Activated naive CD4-positive, alpha-beta T cell treated with anti-CD3 and anti-CD28 coated beads, Interleukin-2, amount 50 U/mL, for 72 hours (primary cell): ENCODE measurements at regions not wholly inside any gene's neighbourhood (a gene's known extent, or its start where the extent isn't known, plus 50 kb on each side); places are given as distances from the start of the nearest gene placed in this dataset.

Experiments used
- ATAC-seq, 2 donors: fragments of 150-1000 bp; cut with Tn5 transposase; 2 replicates each; pipeline ENCODE4 v1.10.0; 2021; ENCODE audit warnings: mild to moderate bottlenecking in 2 of 2, moderate library complexity in 2 of 2
- DNase-seq, 2 donors: peaks; one replicate each; pipeline ENCODE4 v3.0.0; 2021 to 2022; ENCODE audit warnings: low spot score in 2 of 2
- H3K27ac Mint-ChIP-seq, 2 donors: one replicate each; pipeline ENCODE4 v1.8.0; 2022; ENCODE audit warnings: mild to moderate bottlenecking in 2 of 2, mixed read lengths in 2 of 2
- H3K36me3 Mint-ChIP-seq, 2 donors: one replicate each; pipeline ENCODE4 v1.8.0; 2022; ENCODE audit warnings: mixed read lengths in 2 of 2
- H3K9me3 Mint-ChIP-seq, 2 donors: one replicate each; pipeline ENCODE4 v1.8.0; 2022; ENCODE audit warnings: mixed read lengths in 2 of 2

DNA sequence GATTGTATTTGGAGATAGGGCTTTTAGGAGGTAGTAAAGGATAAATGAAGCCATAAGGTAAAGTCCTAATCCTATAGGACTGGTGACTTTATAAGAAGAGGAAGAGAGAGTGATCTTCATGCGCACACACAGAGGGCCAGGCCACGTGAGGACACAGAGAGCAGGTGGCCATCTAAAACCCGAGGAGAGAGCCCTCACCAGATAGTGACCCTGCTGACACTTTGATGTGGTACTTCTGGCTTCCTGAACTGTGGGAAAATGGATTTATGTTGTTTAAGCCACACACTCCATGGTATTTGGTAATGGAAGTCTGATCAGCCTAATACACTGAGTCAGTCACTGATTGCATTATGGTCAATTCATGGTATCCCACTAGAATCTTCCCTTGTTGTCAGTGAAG is 164.9 kb upstream of the TAPT1 start:
- DNase-seq (no peak), ATAC-seq (no peak)
- Mint-ChIP-seq H3K27ac (no peak overlapping the region), H3K36me3 (no peaks in the 10 kb centered on the region), H3K9me3 (no peaks in the 10 kb centered on the region)

DNA sequence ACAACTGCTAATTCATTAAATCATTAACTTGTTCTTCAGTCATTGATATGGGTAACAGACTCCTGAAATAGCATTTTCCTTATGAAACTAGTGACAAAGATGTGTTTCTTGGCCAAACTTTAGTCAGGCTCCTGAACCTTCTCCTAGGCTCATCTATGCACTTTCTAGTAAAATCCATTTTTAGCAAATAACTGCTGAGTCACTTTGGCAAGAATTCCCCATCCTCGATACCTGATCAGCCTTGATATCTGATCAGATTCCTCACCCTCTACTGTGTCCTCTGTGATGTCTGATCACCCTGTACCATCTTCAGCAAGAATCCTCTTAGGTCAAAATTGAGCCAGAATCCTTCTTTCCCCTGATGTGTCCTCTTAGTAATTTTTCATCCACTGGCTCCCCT is 161.2 kb upstream of the TAPT1 start:
- Mint-ChIP-seq H3K9me3 (no peaks in the 10 kb centered on the region), H3K36me3 (no peaks in the 10 kb centered on the region), H3K27ac (no peak overlapping the region)
- DNase-seq (no peak), ATAC-seq (no peak)

- no peak overlapping the region for H3K27ac Mint-ChIP-seq
Measured at GRCh38 chr4:16386711-16387320, 160.5 kb upstream of the TAPT1 start.

GRCh38 chr4:16384576-16384975 is 158.3 kb upstream of the TAPT1 start:
- H3K36me3 Mint-ChIP-seq, result no peaks in the 10 kb centered on the region
- H3K27ac Mint-ChIP-seq, result no peak overlapping the region
- no peaks in the 10 kb centered on the region for H3K9me3 Mint-ChIP-seq
- no peak for DNase-seq
- ATAC-seq, result no peak

More at GRCh38 chr4:16386711-16387320, 160.5 kb upstream of the TAPT1 start:
- ATAC-seq (no peak), DNase-seq (no peak)
- Mint-ChIP-seq H3K9me3 (no peaks in the 10 kb centered on the region), H3K36me3 (no peaks in the 10 kb centered on the region)

DNA sequence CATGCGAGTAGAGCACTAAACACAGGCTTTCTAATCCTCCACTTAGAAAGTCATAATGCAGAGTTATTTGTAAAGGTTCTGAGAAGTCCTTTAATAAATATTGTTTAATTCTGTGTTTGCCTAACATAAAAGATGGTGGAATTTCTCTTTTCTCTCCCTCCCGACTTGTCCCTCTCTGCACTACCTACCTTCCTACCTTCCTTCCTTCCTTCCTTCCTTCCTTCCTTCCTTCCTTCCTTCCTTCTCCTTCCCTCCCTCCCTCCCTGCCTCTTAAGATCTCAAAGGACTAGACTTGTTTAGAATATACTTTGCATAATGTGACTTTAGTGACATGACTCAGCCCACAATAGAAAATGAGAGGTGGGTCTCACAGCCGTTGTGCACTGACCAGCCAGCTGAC is 156.3 kb upstream of the TAPT1 start:
- Mint-ChIP-seq H3K36me3 (no peaks in the 10 kb centered on the region), H3K9me3 (no peaks in the 10 kb centered on the region), H3K27ac (no peak overlapping the region)
- no peak for ATAC-seq
- no peak for DNase-seq

DNA sequence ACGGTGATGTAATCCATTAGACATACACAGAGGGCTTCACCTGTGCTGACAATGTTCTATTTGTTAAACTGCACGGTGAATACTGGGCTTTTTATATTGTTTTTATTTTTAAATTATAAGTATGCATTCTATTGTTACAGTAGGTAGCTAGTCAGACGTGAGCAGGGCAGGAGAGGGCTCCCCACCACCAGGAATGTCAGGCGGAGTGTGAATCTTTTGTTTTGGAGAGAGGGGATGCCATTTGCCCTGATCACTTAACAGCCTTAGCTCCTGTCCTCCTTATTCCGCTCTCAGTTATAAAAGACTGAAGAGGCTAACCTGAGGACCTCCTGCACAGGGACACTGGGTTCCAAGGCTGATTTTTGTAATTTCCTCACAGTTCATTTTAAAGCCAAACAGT is 151.6 kb upstream of the TAPT1 start:
- no peak overlapping the region for H3K27ac Mint-ChIP-seq
- H3K36me3 Mint-ChIP-seq, result no peaks in the 10 kb centered on the region
- H3K9me3 Mint-ChIP-seq, result no peaks in the 10 kb centered on the region
- ATAC-seq, result no peak
- DNase-seq, result no peak

DNA sequence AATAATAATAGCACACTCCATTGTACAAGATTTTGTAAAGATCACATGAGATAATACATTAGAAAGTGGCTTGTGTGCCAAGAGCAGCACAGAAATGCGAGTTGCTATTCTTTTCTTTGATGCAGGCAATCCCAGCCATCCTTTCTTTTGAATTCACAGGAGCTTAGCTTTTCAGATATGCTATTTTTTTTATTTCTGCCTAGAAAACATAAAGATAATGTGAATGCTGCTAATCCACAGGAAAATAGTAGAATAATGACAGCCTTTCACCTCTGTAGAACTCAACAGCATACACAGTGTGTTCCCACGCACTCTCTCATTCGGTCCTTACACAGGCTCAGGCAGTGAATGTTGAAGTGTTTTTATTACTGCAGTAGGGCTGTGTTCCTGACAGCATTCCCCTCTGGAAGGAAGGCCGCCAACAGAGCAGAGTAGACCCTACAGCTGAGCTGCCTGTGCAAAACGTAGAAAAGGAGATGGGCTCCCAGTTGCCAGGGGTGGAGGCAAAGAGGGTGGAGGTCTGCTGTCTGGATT is 138.8 kb upstream of the TAPT1 start:
- ATAC-seq (no peak), DNase-seq (no peak)
- Mint-ChIP-seq H3K9me3 (peaks cover under 1 to 1% of the 10 kb centered on the region in 2 donors), H3K27ac (no peak overlapping the region), H3K36me3 (no peaks in the 10 kb centered on the region)

DNA sequence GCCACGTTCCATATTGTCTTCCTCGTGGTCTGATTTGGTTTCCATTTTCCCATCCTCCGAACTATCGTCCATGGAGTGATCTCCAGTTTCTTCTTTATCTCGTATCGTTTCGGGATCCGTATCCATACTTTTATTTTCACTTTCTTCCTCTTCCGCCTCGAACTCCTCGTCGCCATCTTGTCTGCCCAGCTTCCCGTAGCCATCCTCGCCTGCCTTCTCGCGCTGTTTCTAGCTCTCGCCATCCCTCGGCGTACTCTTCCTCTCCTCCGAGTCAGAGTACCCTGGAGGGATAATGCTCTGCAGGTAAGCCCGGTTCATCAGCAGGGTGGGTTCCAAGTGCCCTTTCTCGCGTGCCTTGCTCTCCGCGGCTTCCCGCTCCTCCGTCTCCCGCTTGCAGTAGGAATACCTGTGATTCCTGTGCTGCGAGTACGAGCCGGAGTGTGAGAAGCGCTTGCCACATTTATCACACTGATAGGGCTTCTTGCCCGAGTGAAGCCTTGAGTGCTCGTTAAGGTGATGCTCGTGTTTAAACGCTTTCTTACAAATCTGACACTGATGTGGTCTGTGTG is 134.5 kb upstream of the TAPT1 start:
- no peaks in the 10 kb centered on the region for H3K36me3 Mint-ChIP-seq
- no peak overlapping the region for H3K27ac Mint-ChIP-seq
- DNase-seq (no peak), ATAC-seq (no peak)
- H3K9me3 Mint-ChIP-seq, result no peaks in the 10 kb centered on the region

GRCh38 chr4:16353165-16353564 is 126.9 kb upstream of the TAPT1 start:
- H3K36me3 Mint-ChIP-seq, result no peaks in the 10 kb centered on the region
- no peak overlapping the region for H3K27ac Mint-ChIP-seq
- no peaks in the 10 kb centered on the region for H3K9me3 Mint-ChIP-seq
- DNase-seq (no peak), ATAC-seq (no peak)

DNA sequence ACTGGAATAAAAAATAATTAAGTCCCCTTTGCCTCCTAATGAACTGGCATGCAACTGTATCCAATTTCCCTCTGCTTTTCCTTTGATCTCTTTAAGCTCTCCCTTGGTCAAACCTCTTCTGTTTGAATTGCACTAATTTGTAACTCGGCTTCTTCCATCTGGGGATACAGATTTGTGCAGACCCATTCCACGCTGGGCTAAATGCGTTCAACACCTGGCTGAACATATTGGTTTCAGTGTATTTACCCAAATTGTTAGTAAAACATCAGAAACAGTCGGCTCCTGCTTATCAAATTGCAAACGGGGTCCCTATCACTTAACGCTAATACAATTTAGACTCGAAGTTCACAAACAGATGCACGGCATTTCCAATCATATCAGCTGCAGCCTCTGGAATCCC is 124.9 kb upstream of the TAPT1 start:
- no peaks in the 10 kb centered on the region for H3K9me3 Mint-ChIP-seq

DNA sequence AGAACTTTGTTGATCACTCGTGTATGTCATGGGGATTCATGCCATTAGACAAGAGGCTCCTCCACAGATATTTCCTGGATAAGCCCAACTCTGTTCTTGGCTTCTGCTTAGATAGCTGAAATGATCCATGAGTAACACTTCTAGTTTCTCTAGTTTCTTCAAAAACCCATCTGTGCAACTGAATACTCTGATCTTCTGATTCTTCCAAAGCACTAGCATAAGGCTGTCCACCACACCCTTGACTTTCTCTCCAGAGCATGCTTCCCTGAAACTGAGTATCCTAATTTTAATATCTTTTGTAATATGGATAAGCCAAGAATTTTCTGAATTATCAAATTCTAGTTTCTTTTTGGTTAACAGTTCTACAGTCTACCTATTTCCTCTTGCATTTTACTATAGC is 118.6 kb upstream of the TAPT1 start:
- Mint-ChIP-seq H3K36me3 (no peaks in the 10 kb centered on the region), H3K27ac (no peak overlapping the region), H3K9me3 (no peaks in the 10 kb centered on the region)
- DNase-seq, result no peak
- ATAC-seq, result no peak

More for the DNA sequence above, 124.9 kb upstream of the TAPT1 start:
- no peak for ATAC-seq
- Mint-ChIP-seq H3K36me3 (no peaks in the 10 kb centered on the region), H3K27ac (no peak overlapping the region)
- no peak for DNase-seq

GRCh38 chr4:16337936-16338335 is 111.7 kb upstream of the TAPT1 start:
- Mint-ChIP-seq H3K36me3 (no peaks in the 10 kb centered on the region), H3K9me3 (no peaks in the 10 kb centered on the region), H3K27ac (no peak overlapping the region)
- DNase-seq, result no peak
- ATAC-seq, result peak in 1 of 2 donors; percentile 30

DNA sequence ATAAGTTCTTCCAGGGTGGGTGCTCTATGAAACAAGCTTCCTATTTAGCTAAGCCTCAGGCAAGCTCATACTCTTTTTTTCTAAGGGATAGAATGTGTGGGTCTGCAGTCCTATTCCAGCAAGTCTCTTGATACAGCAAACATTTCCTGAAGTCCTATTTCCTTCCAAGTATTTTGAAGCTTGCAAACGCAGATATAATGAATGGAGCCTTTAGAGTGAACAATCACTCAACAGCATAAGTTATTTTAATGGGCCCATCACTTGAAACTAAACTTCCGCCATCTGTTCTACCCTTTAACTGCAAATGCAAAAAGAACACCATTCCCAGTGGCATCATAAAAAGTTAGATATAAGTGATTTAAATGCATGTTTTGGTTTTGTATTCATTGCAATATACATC is 108.3 kb upstream of the TAPT1 start:
- ATAC-seq (no peak), DNase-seq (no peak)
- Mint-ChIP-seq H3K27ac (no peak overlapping the region), H3K9me3 (no peaks in the 10 kb centered on the region), H3K36me3 (no peaks in the 10 kb centered on the region)

- DNase-seq (no peak), ATAC-seq (no peak)
- peaks cover 0 to 3% of the 10 kb centered on the region in 2 donors for H3K9me3 Mint-ChIP-seq
- H3K36me3 Mint-ChIP-seq, result peaks cover 0 to 7% of the 10 kb centered on the region in 2 donors
- no peak overlapping the region for H3K27ac Mint-ChIP-seq
Measured at GRCh38 chr4:16329797-16330134, 103.5 kb upstream of the TAPT1 start.

DNA sequence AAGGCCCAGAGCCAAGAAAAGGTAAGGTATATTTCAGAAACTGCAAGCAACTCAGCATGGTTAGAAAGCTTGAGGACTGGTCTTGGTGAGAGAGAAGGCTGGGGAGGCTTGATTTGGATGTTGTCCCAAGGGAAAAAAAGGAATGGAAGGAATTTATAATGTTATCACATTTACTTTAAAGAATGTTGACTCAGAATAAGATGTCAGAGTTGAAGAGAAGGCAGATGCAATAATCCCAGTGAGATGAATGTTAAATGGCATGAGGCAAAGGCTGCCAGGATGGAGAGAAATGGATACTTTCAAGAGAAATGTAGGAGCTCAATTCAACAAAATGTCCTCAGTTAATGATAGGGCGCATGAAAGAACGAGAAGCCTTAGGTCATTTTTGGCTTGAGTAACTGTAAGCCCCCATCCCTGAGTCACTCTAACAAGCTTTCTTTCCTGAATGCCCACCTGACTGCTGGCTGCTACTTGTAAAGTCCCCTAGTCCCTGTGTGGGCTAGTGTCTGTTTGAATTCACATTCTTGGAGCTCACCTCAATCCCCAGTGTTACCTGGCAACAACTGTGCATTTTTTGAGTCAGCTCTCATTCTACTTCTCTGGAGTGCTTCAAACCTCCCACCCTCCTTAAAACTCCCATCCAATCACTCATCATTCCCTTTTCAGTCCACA is 103.0 kb upstream of the TAPT1 start:
- DNase-seq, result no peak
- ATAC-seq, result no peak
- Mint-ChIP-seq H3K9me3 (peaks cover 0 to 3% of the 10 kb centered on the region in 2 donors), H3K27ac (no peak overlapping the region), H3K36me3 (peaks cover 0 to 7% of the 10 kb centered on the region in 2 donors)

DNA sequence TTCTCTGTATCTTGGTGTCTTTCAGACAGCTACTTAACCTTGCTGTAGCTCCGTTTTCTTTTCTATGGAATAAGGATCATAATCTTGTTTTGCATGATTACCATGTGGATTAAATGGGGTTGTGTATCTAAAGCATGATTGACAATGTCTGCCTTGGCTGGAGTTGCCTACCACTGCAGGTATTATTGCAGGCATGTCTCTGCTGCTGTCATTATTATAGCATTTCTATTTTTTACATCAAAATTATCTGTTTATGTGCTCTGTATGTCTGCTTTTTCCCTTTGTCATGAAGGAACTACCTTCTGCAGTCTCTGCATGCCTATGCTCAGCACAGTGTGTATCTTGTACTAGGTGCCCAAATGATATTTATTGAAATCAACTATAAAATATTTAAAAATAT is 95.9 kb upstream of the TAPT1 start:
- peaks cover 0 to 7% of the 10 kb centered on the region in 2 donors for H3K36me3 Mint-ChIP-seq
- ATAC-seq (no peak), DNase-seq (no peak)
- H3K27ac Mint-ChIP-seq, result no peak overlapping the region
- peaks cover 14 to 16% of the 10 kb centered on the region in 2 donors for H3K9me3 Mint-ChIP-seq

- peaks cover 0 to 6% of the 10 kb centered on the region in 2 donors for H3K9me3 Mint-ChIP-seq
- no peak for ATAC-seq
- H3K27ac Mint-ChIP-seq, result no peak overlapping the region
- DNase-seq, result no peak
- no peaks in the 10 kb centered on the region for H3K36me3 Mint-ChIP-seq
Measured at GRCh38 chr4:16315456-16315855, 89.2 kb upstream of the TAPT1 start.

- no peaks in the 10 kb centered on the region for H3K36me3 Mint-ChIP-seq
- DNase-seq (no peak), ATAC-seq (no peak)
- H3K27ac Mint-ChIP-seq, result no peak overlapping the region
- H3K9me3 Mint-ChIP-seq, result no peaks in the 10 kb centered on the region
Measured at GRCh38 chr4:16310606-16311005, 84.3 kb upstream of the TAPT1 start.
